GM23248 (cell line): ENCODE measurements at regions not wholly inside any gene's neighbourhood (a gene's known extent, or its start where the extent isn't known, plus 50 kb on each side); places are given as distances from the start of the nearest gene placed in this dataset.
"Not testable (repeated sequence)": the region's sequence is repeated elsewhere in the genome, so short reads cannot be mapped to it uniquely, and the experiment has no call there.

Experiments used
- DNase-seq: peaks from one replicate; pipeline ENCODE4 v3.0.0-alpha.2; 2015
- H2AFZ ChIP-seq: fragments of 200-600 bp; sonication (generic); 2 replicates; pipeline ENCODE4 v1.6.1; 2016; ENCODE audit warnings: antibody characterized with exemption
- H3F3A ChIP-seq: fragments of 200-600 bp; sonication (generic); 2 replicates; pipeline ENCODE4 v1.6.1; 2016; ENCODE audit warnings: mild to moderate bottlenecking, antibody characterized with exemption, mixed run types; ENCODE audit not compliant: insufficient read depth
- H3K27ac ChIP-seq: fragments of 200-600 bp; sonication (generic); 2 replicates; pipeline ENCODE4 v1.5.1; 2016; ENCODE audit warnings: mild to moderate bottlenecking
- H3K27me3 ChIP-seq: fragments of 200-600 bp; sonication (generic); replicated peaks from 2 replicates; pipeline ENCODE4 v1.6.1; 2016; ENCODE audit warnings: mild to moderate bottlenecking; ENCODE audit not compliant: insufficient read depth
- H3K36me3 ChIP-seq: fragments of 200-600 bp; sonication (generic); 2 replicates; pipeline ENCODE4 v1.6.1; 2016; ENCODE audit warnings: low read depth, mild to moderate bottlenecking
- H3K4me1 ChIP-seq: fragments of 200-600 bp; sonication (generic); 2 replicates; pipeline ENCODE4 v1.6.1; 2016; ENCODE audit warnings: mild to moderate bottlenecking; ENCODE audit not compliant: insufficient read depth
- H3K4me2 ChIP-seq: fragments of 200-600 bp; sonication (generic); one replicate; pipeline ENCODE4 v1.6.1; 2016; ENCODE audit warnings: mild to moderate bottlenecking; ENCODE audit not compliant: unreplicated experiment
- H3K4me3 ChIP-seq: fragments of 200-600 bp; sonication (generic); 2 replicates; pipeline ENCODE4 v1.5.1; 2016; ENCODE audit warnings: mild to moderate bottlenecking
- H3K79me2 ChIP-seq: fragments of 200-600 bp; sonication (generic); 2 replicates; pipeline ENCODE4 v1.6.1; 2016; ENCODE audit warnings: mild to moderate bottlenecking; ENCODE audit not compliant: insufficient read depth
- H3K9ac ChIP-seq: fragments of 200-600 bp; sonication (generic); 2 replicates; pipeline ENCODE4 v1.6.1; 2016; ENCODE audit warnings: mild to moderate bottlenecking
- H3K9me2 ChIP-seq: fragments of 200-600 bp; sonication (generic); 2 replicates; pipeline ENCODE4 v1.6.1; 2016; ENCODE audit warnings: mixed run types, mild to moderate bottlenecking, moderate library complexity; ENCODE audit not compliant: insufficient read depth
- H3K9me3 ChIP-seq: fragments of 200-600 bp; sonication (generic); one replicate; pipeline ENCODE4 v1.6.1; 2017; ENCODE audit warnings: low read depth
- H4K20me1 ChIP-seq: fragments of 200-600 bp; sonication (generic); 2 replicates; pipeline ENCODE4 v1.6.0; 2016; ENCODE audit not compliant: insufficient read depth
- EZH2 ChIP-seq: fragments of 200-600 bp; sonication (generic); IDR thresholded peaks from 2 replicates; pipeline ENCODE4 v1.6.1; 2018; ENCODE audit warnings: antibody characterized with exemption, mild to moderate bottlenecking; ENCODE audit not compliant: insufficient read depth, poor library complexity, severe bottlenecking
- EZH2phosphoT487 ChIP-seq: fragments of 200-600 bp; sonication (generic); IDR thresholded peaks from 2 replicates; pipeline ENCODE4 v1.6.1; 2018; ENCODE audit warnings: antibody characterized with exemption, moderate library complexity, mild to moderate bottlenecking, low read depth; ENCODE audit not compliant: insufficient read depth
- WGBS, 2 experiments: methylation state at CpG; one replicate each; pipeline ENCODE4 v1.1.6; 2015 to 2017; ENCODE audit warnings: low lambda C conversion rate in 2 of 2, low coverage in 1 of 2; ENCODE audit errors: missing lambda C conversion rate in 2 of 2; 5-methylcytosine and 5-hydroxymethylcytosine counted together
- in situ Hi-C: fragments of 300-500 bp; cut with MboI; formaldehyde crosslinking; loops from 2 replicates; pipeline ENCODE4 v1.15.0; 2020

GRCh38 chr13:89076622-89077021, 1405.5 kb downstream of the SLITRK5 start:
- in situ Hi-C loops: no loop called here
- DNase-seq: no peak
- H3K9me2 ChIP-seq: no peaks in the 10 kb centered on the region
- H3K36me3 ChIP-seq: no peaks in the 10 kb centered on the region
- no peaks in the 10 kb centered on the region for H4K20me1 ChIP-seq
- no peaks in the 10 kb centered on the region for H3K27me3 ChIP-seq
- H2AFZ ChIP-seq: no peak overlapping the region
- 30 to 33% methylated on average over 2 of the region's 2 CpGs for WGBS, 2 experiments
- H3K4me3 ChIP-seq: no peak overlapping the region
- no peak overlapping the region for H3K4me2 ChIP-seq
- H3K27ac ChIP-seq: no peak overlapping the region
- no peaks in the 10 kb centered on the region for H3K79me2 ChIP-seq
- H3F3A ChIP-seq: no peaks in the 10 kb centered on the region
- H3K9me3 ChIP-seq: no peaks in the 10 kb centered on the region
- TF ChIP-seq EZH2: no peak
- no peak for TF ChIP-seq EZH2phosphoT487
- no peaks in the 10 kb centered on the region for H3K4me1 ChIP-seq
- H3K9ac ChIP-seq: no peak overlapping the region

DNA sequence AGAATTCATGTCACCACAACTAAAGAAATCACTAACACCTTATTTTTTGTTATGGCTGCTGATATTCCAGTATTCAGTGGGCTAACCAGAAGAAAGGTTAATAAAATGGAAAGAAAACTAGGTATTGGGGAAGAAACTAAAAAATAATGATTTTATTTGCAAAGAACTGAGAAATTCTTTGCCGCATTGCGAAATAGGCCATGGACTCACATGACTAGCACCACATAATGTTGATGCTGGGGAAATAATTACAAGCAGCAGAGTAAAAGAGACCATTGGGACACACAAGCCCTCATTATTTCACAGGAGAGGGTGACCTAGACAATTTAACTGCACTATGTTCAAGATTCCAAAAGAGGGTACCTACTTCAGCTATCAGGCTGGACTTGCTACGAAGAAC, 1411.5 kb downstream of the SLITRK5 start:
- H3K9ac ChIP-seq: no peak overlapping the region
- no peak for DNase-seq
- H3K4me1 ChIP-seq: no peaks in the 10 kb centered on the region
- no peaks in the 10 kb centered on the region for H3K36me3 ChIP-seq
- H3K27me3 ChIP-seq: no peaks in the 10 kb centered on the region
- H4K20me1 ChIP-seq: no peaks in the 10 kb centered on the region
- H3K9me3 ChIP-seq: no peaks in the 10 kb centered on the region
- in situ Hi-C loops: no loop called here
- H3K4me3 ChIP-seq: no peak overlapping the region
- no peaks in the 10 kb centered on the region for H3K9me2 ChIP-seq
- 29 to 38% methylated on average over 3 of the region's 3 CpGs for WGBS, 2 experiments
- no peak overlapping the region for H3K4me2 ChIP-seq
- no peak overlapping the region for H2AFZ ChIP-seq
- H3K27ac ChIP-seq: no peak overlapping the region
- no peak for TF ChIP-seq EZH2
- H3F3A ChIP-seq: no peaks in the 10 kb centered on the region
- no peaks in the 10 kb centered on the region for H3K79me2 ChIP-seq

DNA sequence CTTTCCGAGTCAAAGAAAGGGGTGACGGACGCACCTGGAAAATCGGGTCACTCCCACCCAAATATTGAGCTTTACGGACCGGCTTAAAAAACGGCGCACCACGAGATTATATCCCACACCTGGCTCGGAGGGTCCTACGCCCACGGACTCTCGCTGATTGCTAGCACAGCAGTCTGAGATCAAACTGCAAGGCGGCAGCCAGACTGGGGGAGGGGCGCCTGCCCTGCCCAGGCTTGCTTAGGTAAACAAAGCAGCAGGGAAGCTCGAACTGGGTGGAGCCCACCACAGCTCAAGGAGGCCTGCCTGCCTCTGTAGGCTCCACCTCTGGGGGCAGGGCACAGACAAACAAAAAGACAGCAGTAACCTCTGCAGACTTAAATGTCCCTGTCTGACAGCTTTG, 1416.9 kb downstream of the SLITRK5 start:
- in situ Hi-C loops, H3F3A ChIP-seq, H3K9ac ChIP-seq, H3K4me1 ChIP-seq, H3K9me3 ChIP-seq, H4K20me1 ChIP-seq, H2AFZ ChIP-seq, H3K79me2 ChIP-seq, DNase-seq, H3K4me3 ChIP-seq, H3K36me3 ChIP-seq, H3K9me2 ChIP-seq, H3K27me3 ChIP-seq, H3K4me2 ChIP-seq, H3K27ac ChIP-seq: not testable (repeated sequence)
- 61 to 66% methylated on average over 16 of the region's 16 CpGs for WGBS, 2 experiments

- no peak for DNase-seq
- 0% methylated on average over 1 of the region's 1 CpG for WGBS, 2 experiments
- no peaks in the 10 kb centered on the region for H3K79me2 ChIP-seq
- H3K9me3 ChIP-seq: no peaks in the 10 kb centered on the region
- in situ Hi-C loops: no loop called here
- H3K27ac ChIP-seq: no peak overlapping the region
- H3K36me3 ChIP-seq: no peaks in the 10 kb centered on the region
- no peak overlapping the region for H3K9ac ChIP-seq
- no peaks in the 10 kb centered on the region for H4K20me1 ChIP-seq
- H2AFZ ChIP-seq: no peak overlapping the region
- no peak overlapping the region for H3K4me3 ChIP-seq
- no peak overlapping the region for H3K4me2 ChIP-seq
- no peaks in the 10 kb centered on the region for H3F3A ChIP-seq
- H3K27me3 ChIP-seq: no peaks in the 10 kb centered on the region
- TF ChIP-seq EZH2phosphoT487 (no peak), EZH2 (no peak)
- no peaks in the 10 kb centered on the region for H3K4me1 ChIP-seq
- H3K9me2 ChIP-seq: no peaks in the 10 kb centered on the region
Observed at GRCh38 chr13:89097994-89098393, 1426.8 kb downstream of the SLITRK5 start.

DNA sequence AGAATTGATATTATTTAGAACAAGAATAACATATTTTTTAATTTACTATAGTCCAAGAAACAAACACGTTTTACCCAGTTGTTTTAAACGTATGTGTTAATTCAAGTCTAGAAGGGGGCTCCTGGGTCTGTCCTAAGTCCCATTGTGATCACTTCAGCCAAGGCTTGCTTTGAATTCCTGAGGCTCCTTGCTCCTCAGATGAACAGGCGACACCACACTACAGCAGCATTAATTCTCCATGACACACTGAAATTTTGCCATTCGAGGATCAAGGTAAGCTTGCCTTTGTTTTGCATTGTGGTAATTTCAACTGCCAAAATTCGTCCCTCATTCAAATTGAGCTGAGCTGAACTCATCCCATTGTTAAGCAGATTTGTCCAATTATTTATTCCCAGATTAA, 1442.6 kb downstream of the SLITRK5 start:
- H2AFZ ChIP-seq: no peak overlapping the region
- H3K4me1 ChIP-seq: no peaks in the 10 kb centered on the region
- TF ChIP-seq EZH2phosphoT487 (no peak), EZH2 (no peak)
- no peaks in the 10 kb centered on the region for H3K9me3 ChIP-seq
- no peak overlapping the region for H3K4me3 ChIP-seq
- no peak overlapping the region for H3K4me2 ChIP-seq
- no peaks in the 10 kb centered on the region for H4K20me1 ChIP-seq
- 7% methylated on average over 5 of the region's 5 CpGs for WGBS, 2 experiments
- H3K9ac ChIP-seq: no peak overlapping the region
- no peaks in the 10 kb centered on the region for H3K9me2 ChIP-seq
- H3K27ac ChIP-seq: no peak overlapping the region
- in situ Hi-C loops: no loop called here
- DNase-seq: no peak
- no peaks in the 10 kb centered on the region for H3K27me3 ChIP-seq
- H3K36me3 ChIP-seq: no peaks in the 10 kb centered on the region
- no peaks in the 10 kb centered on the region for H3K79me2 ChIP-seq
- no peaks in the 10 kb centered on the region for H3F3A ChIP-seq
